ENCODE measurements at regions not wholly inside any gene's neighbourhood (a gene's known extent, or its start where the extent isn't known, plus 50 kb on each side); places are given as distances from the start of the nearest gene placed in this dataset.

GRCh38 chr18:65409261-65409660, 341.6 kb upstream of the CDH7 start:
- TF ChIP-seq POLR2A (IDR thresholded peaks at IDR 0.05; ENCODE audit: extremely low read depth, insufficient read length) (no peak), MYC (IDR thresholded peaks at IDR 0.05; ENCODE audit: low read depth, low read length) (no peak)
- TF ChIP-seq, protein P1, sequence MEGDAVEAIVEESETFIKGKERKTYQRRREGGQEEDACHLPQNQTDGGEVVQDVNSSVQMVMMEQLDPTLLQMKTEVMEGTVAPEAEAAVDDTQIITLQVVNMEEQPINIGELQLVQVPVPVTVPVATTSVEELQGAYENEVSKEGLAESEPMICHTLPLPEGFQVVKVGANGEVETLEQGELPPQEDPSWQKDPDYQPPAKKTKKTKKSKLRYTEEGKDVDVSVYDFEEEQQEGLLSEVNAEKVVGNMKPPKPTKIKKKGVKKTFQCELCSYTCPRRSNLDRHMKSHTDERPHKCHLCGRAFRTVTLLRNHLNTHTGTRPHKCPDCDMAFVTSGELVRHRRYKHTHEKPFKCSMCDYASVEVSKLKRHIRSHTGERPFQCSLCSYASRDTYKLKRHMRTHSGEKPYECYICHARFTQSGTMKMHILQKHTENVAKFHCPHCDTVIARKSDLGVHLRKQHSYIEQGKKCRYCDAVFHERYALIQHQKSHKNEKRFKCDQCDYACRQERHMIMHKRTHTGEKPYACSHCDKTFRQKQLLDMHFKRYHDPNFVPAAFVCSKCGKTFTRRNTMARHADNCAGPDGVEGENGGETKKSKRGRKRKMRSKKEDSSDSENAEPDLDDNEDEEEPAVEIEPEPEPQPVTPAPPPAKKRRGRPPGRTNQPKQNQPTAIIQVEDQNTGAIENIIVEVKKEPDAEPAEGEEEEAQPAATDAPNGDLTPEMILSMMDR (IDR thresholded peaks at IDR 0.05; ENCODE audit: low read depth, low read length) = no peak
- TF ChIP-seq, protein P2, sequence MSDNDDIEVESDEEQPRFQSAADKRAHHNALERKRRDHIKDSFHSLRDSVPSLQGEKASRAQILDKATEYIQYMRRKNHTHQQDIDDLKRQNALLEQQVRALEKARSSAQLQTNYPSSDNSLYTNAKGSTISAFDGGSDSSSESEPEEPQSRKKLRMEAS (IDR thresholded peaks at IDR 0.05; ENCODE audit: low read depth, low read length) = no peak
- DNase-seq (ENCODE audit: low read depth) = no peak
- H3K4me3 ChIP-seq (ENCODE audit: low read depth, low read length) = no peak overlapping the region

- H3K4me3 ChIP-seq (ENCODE audit: low read depth, low read length) = no peak overlapping the region
- DNase-seq (ENCODE audit: low read depth) = no peak
- TF ChIP-seq MYC (IDR thresholded peaks at IDR 0.05; ENCODE audit: low read depth, low read length) (no peak), POLR2A (IDR thresholded peaks at IDR 0.05; ENCODE audit: extremely low read depth, insufficient read length) (no peak)
- TF ChIP-seq, protein P2 (IDR thresholded peaks at IDR 0.05; ENCODE audit: low read depth, low read length) = no peak
- TF ChIP-seq, protein P1 (IDR thresholded peaks at IDR 0.05; ENCODE audit: low read depth, low read length) = no peak
Observed at GRCh38 chr18:65403534-65403933, 347.3 kb upstream of the CDH7 start.

DNA sequence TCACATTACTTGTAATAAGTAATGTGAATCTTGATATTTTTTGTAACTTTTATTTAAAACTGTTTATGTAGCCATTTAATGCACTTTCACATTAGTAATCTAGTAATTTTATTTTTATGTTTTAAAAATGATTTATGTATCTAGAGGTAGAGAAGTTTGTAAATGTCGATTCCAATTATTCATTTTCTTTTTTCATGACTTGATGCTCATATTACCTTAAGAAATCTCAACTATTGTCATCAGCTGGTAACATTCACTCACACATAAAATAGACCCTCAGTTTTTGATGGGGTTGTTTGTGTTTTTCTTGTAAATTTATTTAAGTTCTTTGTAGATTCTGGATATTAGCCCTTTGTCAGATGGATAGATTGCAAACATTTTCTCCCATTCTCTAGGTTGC, 351.7 kb upstream of the CDH7 start:
- DNase-seq (ENCODE audit: low read depth) = no peak
- TF ChIP-seq, protein P2 (IDR thresholded peaks at IDR 0.05; ENCODE audit: low read depth, low read length) = no peak
- TF ChIP-seq POLR2A (IDR thresholded peaks at IDR 0.05; ENCODE audit: extremely low read depth, insufficient read length) (no peak), MYC (IDR thresholded peaks at IDR 0.05; ENCODE audit: low read depth, low read length) (no peak)
- TF ChIP-seq, protein P1 (IDR thresholded peaks at IDR 0.05; ENCODE audit: low read depth, low read length) = no peak
- no peak overlapping the region for H3K4me3 ChIP-seq (ENCODE audit: low read depth, low read length)

- TF ChIP-seq, protein P1 (IDR thresholded peaks at IDR 0.05; ENCODE audit: low read depth, low read length) = no peak
- TF ChIP-seq POLR2A (IDR thresholded peaks at IDR 0.05; ENCODE audit: extremely low read depth, insufficient read length) (no peak), MYC (IDR thresholded peaks at IDR 0.05; ENCODE audit: low read depth, low read length) (no peak)
- TF ChIP-seq, protein P2 (IDR thresholded peaks at IDR 0.05; ENCODE audit: low read depth, low read length) = no peak
- no peak overlapping the region for H3K4me3 ChIP-seq (ENCODE audit: low read depth, low read length)
- DNase-seq (ENCODE audit: low read depth) = no peak
Observed at GRCh38 chr18:65398347-65399075, 352.3 kb upstream of the CDH7 start.

DNA sequence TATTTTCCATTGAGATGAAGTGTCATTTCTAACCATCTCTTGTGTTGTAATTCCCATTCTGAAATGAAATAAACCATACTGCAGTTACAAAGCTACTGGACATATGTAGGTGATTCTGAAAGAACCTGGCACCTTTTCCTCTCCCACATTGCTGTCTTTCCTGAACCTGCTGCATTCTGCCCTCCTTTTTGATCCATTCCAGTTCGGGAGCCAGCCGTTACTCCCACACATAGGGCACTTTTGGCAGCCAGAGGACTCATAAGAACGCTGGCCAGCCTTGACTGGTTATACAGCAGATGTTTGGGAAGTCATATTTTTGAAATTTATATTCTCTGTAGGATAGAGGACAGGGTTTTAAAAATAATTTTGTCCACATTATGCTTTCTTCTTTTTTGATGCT, 369.8 kb upstream of the CDH7 start:
- no peak overlapping the region for H3K4me3 ChIP-seq (ENCODE audit: low read depth, low read length)
- TF ChIP-seq POLR2A (IDR thresholded peaks at IDR 0.05; ENCODE audit: extremely low read depth, insufficient read length) (no peak), MYC (IDR thresholded peaks at IDR 0.05; ENCODE audit: low read depth, low read length) (no peak)
- TF ChIP-seq, protein P1 (IDR thresholded peaks at IDR 0.05; ENCODE audit: low read depth, low read length) = no peak
- TF ChIP-seq, protein P2 (IDR thresholded peaks at IDR 0.05; ENCODE audit: low read depth, low read length) = no peak
- DNase-seq (ENCODE audit: low read depth) = no peak
